ENCODE measurements at regions not wholly inside any gene's neighbourhood (a gene's known extent, or its start where the extent isn't known, plus 50 kb on each side); places are given as distances from the start of the nearest gene placed in this dataset.
A peak's percentile ranks its signal among the peaks of the same experiment; 100 is the strongest.
"Not testable (repeated sequence)": the region's sequence is repeated elsewhere in the genome, so short reads cannot be mapped to it uniquely, and the experiment has no call there.

DNA sequence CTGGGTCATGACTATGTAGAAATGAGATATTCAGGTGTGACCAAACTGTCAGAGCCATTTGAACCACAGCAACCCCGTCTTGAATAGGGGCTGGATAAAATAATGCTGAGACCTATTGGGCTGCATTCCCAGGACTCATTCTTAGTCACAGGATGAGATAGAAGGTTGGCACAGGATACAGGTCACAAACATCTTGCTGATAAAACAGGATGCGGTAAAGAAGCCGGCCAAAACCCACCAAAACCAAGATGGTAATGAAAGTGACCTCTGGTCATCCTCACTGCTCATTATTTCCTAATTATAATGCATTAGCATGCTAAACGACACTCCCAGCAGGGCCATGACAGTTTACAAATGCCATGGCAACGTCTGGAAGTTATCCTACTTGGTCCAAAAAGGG is 545.5 kb downstream of the TMEM114 start:
- Histone ChIP-seq H2AFZ (no peak overlapping the region), H3K9me2 (replicated peaks; ENCODE audit: insufficient read depth) (no peaks in the 10 kb centered on the region), H3K4me2 (no peak overlapping the region), H3K79me2 (no peaks in the 10 kb centered on the region), H4K20me1 (ENCODE audit: insufficient read depth, poor library complexity, severe bottlenecking) (no peaks in the 10 kb centered on the region), H3K4me1 (ENCODE audit: insufficient read depth) (no peaks in the 10 kb centered on the region), H3K9me3 (ENCODE audit: low read depth) (no peaks in the 10 kb centered on the region), H3K27ac (no peak overlapping the region), H3K4me3 (no peak overlapping the region), H3K27me3 (no peaks in the 10 kb centered on the region), H3K36me3 (replicated peaks; ENCODE audit: insufficient read depth, low read depth) (no peaks in the 10 kb centered on the region)
- no peak for DNase-seq (ENCODE audit: low spot score)
- TF ChIP-seq EZH2phosphoT487 (IDR thresholded peaks at IDR 0.05; ENCODE audit: low read depth, severe bottlenecking, unreplicated experiment) (no peak), EZH2 (IDR thresholded peaks at IDR 0.05; ENCODE audit: borderline replicate concordance) (no peak)
- TF ChIP-seq, protein P1, sequence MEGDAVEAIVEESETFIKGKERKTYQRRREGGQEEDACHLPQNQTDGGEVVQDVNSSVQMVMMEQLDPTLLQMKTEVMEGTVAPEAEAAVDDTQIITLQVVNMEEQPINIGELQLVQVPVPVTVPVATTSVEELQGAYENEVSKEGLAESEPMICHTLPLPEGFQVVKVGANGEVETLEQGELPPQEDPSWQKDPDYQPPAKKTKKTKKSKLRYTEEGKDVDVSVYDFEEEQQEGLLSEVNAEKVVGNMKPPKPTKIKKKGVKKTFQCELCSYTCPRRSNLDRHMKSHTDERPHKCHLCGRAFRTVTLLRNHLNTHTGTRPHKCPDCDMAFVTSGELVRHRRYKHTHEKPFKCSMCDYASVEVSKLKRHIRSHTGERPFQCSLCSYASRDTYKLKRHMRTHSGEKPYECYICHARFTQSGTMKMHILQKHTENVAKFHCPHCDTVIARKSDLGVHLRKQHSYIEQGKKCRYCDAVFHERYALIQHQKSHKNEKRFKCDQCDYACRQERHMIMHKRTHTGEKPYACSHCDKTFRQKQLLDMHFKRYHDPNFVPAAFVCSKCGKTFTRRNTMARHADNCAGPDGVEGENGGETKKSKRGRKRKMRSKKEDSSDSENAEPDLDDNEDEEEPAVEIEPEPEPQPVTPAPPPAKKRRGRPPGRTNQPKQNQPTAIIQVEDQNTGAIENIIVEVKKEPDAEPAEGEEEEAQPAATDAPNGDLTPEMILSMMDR (IDR thresholded peaks at IDR 0.05; ENCODE audit: poor library complexity): no peak
- WGBS (ENCODE audit: low lambda C conversion rate, missing lambda C conversion rate): 80% methylated on average over 5 of the region's 5 CpGs

DNA sequence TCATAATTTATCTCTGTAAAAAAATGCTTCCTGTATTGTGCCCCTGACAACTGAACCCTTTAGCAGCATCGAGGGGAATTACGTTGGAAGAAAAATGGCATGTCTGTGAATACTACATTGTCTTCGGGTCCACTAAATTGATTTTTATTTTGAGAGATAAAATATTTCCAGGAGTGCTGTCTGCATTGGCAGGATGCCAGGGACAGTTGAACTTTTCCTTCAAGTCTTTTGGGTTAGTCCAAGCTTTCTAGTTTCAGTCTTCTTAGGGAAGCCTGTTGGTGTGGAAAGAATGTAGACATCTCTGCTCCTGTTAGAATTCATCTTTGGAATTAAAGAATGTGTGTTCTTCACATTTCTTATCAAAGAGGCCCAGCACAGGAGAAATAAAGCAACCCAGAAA is 557.9 kb downstream of the TMEM114 start:
- no peaks in the 10 kb centered on the region for H4K20me1 ChIP-seq (ENCODE audit: insufficient read depth, poor library complexity, severe bottlenecking)
- TF ChIP-seq EZH2phosphoT487 (IDR thresholded peaks at IDR 0.05; ENCODE audit: low read depth, severe bottlenecking, unreplicated experiment) (no peak), EZH2 (IDR thresholded peaks at IDR 0.05; ENCODE audit: borderline replicate concordance) (no peak)
- TF ChIP-seq, protein P1 (IDR thresholded peaks at IDR 0.05; ENCODE audit: poor library complexity): no peak
- no peaks in the 10 kb centered on the region for H3K4me1 ChIP-seq (ENCODE audit: insufficient read depth)
- H3K4me2 ChIP-seq: no peak overlapping the region
- H3K4me3 ChIP-seq: no peak overlapping the region
- H3K27me3 ChIP-seq: no peaks in the 10 kb centered on the region
- DNase-seq (ENCODE audit: low spot score): no peak
- no peaks in the 10 kb centered on the region for H3K9me2 ChIP-seq (replicated peaks; ENCODE audit: insufficient read depth)
- H2AFZ ChIP-seq: no peak overlapping the region
- no peaks in the 10 kb centered on the region for H3K79me2 ChIP-seq
- WGBS (ENCODE audit: low lambda C conversion rate, missing lambda C conversion rate): 94% methylated on average over 3 of the region's 3 CpGs
- no peaks in the 10 kb centered on the region for H3K36me3 ChIP-seq (replicated peaks; ENCODE audit: insufficient read depth, low read depth)
- no peaks in the 10 kb centered on the region for H3K9me3 ChIP-seq (ENCODE audit: low read depth)
- no peak overlapping the region for H3K27ac ChIP-seq

DNA sequence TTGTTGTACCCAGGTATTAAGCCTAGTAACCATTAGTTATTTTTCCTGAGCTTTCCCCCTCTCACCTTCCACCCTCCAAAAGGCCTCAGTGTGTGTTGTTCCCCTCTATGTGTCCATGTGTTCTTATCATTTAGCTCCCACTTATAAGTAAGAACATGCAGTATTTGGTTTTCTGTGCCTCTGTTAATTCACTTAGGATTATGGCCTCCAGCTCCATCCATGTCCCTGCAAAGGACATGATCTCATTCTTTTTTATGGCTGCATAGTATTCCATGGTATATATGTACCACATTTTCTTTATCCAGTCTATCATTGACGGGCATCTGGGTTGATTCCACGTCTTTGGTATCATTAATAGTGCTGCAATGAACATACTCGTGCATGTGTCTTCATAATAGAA is 560.3 kb downstream of the TMEM114 start:
- not testable (repeated sequence) for H2AFZ ChIP-seq; H3K79me2 ChIP-seq; DNase-seq (ENCODE audit: low spot score); H3K27ac ChIP-seq; H3K9me2 ChIP-seq (replicated peaks; ENCODE audit: insufficient read depth); H3K4me1 ChIP-seq (ENCODE audit: insufficient read depth); H3K27me3 ChIP-seq; H3K9me3 ChIP-seq (ENCODE audit: low read depth); H3K4me3 ChIP-seq; H3K4me2 ChIP-seq; H3K36me3 ChIP-seq (replicated peaks; ENCODE audit: insufficient read depth, low read depth); H4K20me1 ChIP-seq (ENCODE audit: insufficient read depth, poor library complexity, severe bottlenecking)
- 59% methylated on average over 3 of the region's 3 CpGs for WGBS (ENCODE audit: low lambda C conversion rate, missing lambda C conversion rate)

DNA sequence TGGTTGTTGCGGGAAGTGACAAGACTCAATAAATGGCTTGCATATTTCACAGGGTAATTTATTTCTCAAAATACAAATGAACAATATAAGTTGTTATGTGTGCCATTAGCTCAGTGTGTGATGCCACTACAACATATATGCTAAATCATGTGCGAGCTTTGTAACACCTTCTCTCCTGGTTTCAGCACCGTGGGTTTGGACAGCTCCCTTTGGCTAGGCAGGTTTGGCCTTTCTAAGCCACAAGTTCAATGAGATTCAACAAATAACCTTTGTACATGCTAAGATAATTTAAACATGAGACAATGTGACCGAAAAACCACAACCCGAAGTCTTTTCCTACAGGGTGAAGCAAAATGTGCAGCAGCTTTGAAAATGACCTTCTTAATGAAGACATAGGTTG is 563.9 kb downstream of the TMEM114 start:
- no peak overlapping the region for H3K27ac ChIP-seq
- H2AFZ ChIP-seq: no peak overlapping the region
- H3K27me3 ChIP-seq: no peaks in the 10 kb centered on the region
- no peaks in the 10 kb centered on the region for H3K79me2 ChIP-seq
- no peak overlapping the region for H3K4me3 ChIP-seq
- WGBS (ENCODE audit: low lambda C conversion rate, missing lambda C conversion rate): 63% methylated on average over 5 of the region's 5 CpGs
- no peak overlapping the region for H3K4me2 ChIP-seq
- no peaks in the 10 kb centered on the region for H3K9me2 ChIP-seq (replicated peaks; ENCODE audit: insufficient read depth)
- H3K9me3 ChIP-seq (ENCODE audit: low read depth): no peaks in the 10 kb centered on the region
- no peaks in the 10 kb centered on the region for H3K36me3 ChIP-seq (replicated peaks; ENCODE audit: insufficient read depth, low read depth)
- H4K20me1 ChIP-seq (ENCODE audit: insufficient read depth, poor library complexity, severe bottlenecking): no peaks in the 10 kb centered on the region
- TF ChIP-seq EZH2phosphoT487 (IDR thresholded peaks at IDR 0.05; ENCODE audit: low read depth, severe bottlenecking, unreplicated experiment) (no peak), EZH2 (IDR thresholded peaks at IDR 0.05; ENCODE audit: borderline replicate concordance) (no peak)
- TF ChIP-seq, protein P1 (IDR thresholded peaks at IDR 0.05; ENCODE audit: poor library complexity): no peak
- peak; percentile 34 for DNase-seq (ENCODE audit: low spot score)
- no peaks in the 10 kb centered on the region for H3K4me1 ChIP-seq (ENCODE audit: insufficient read depth)
